Vagina (tissue), 2 donors: ENCODE measurements at regions not wholly inside any gene's neighbourhood (a gene's known extent, or its start where the extent isn't known, plus 50 kb on each side); places are given as distances from the start of the nearest gene placed in this dataset.

Source experiments
- CTCF ChIP-seq, 3 experiments: fragments of 450-650 bp in 2 of 3; fragments of 200-600 bp in 1 of 3; sonication (generic) in 1 of 3; IDR thresholded peaks; one replicate each; pipeline ENCODE4 v1.5.1; 2017 to 2019; ENCODE audit warnings: antibody characterized with exemption in 3 of 3, mild to moderate bottlenecking in 2 of 3, moderate library complexity in 2 of 3
- POLR2A ChIP-seq, 2 donors: fragments of 450-650 bp; IDR thresholded peaks; one replicate each; pipeline ENCODE4 v1.6.1; 2017; ENCODE audit warnings: antibody characterized with exemption in 2 of 2, mild to moderate bottlenecking in 2 of 2, moderate library complexity in 2 of 2

- TF ChIP-seq POLR2A (IDR thresholded peaks at IDR 0.05) (no peak), CTCF (IDR thresholded peaks at IDR 0.05) (no peak)
Measured at GRCh38 chr4:3351997-3352396, 59.2 kb downstream of the RGS12 start.
